PC-9 (cell line): ENCODE measurements at regions not wholly inside any gene's neighbourhood (a gene's known extent, or its start where the extent isn't known, plus 50 kb on each side); places are given as distances from the start of the nearest gene placed in this dataset.

Experiments
- CTCF ChIP-seq: fragments of 200-600 bp; sonication (generic); conservative IDR thresholded peaks from 2 replicates; pipeline ENCODE4 v1.6.1; 2017; ENCODE audit warnings: mixed run types, antibody characterized with exemption, mild to moderate bottlenecking, moderate library complexity
- EZH2 ChIP-seq: fragments of 200-600 bp; sonication (generic); IDR thresholded peaks from 2 replicates; pipeline ENCODE4 v1.8.0; 2017; ENCODE audit warnings: antibody characterized with exemption, low read depth

DNA sequence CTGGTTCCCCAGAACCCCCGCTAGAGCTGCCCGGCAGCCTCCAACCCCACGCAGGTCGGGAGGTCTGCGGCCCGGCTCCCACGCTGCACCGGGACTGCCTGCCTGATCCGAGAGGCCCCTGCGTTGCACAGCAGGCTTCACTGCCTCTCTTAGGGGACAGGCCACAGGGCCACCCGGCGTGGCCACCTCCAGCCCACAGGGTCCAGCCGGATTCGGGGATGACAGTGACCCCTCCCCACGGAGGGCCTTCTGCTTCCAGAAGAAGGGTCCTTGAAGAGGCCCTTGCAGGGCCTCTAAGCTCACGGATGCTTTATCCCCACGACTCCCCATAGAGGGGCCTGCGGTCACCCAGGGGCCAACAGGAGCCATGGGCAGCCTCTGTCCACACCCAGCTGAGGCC, 66.1 kb upstream of the PPP1R26 start:
- TF ChIP-seq EZH2 (no peak), CTCF (no peak)
